ENCODE measurements at regions not wholly inside any gene's neighbourhood (a gene's known extent, or its start where the extent isn't known, plus 50 kb on each side); places are given as distances from the start of the nearest gene placed in this dataset.

- TF ChIP-seq CTCF (IDR thresholded peaks at IDR 0.05 in 2 of 3, conservative IDR thresholded peaks at IDR 0.05 in 1 of 3; ENCODE audit: control insufficient read depth in 2 of 3, extremely low read depth in 1 of 3, insufficient read depth in 1 of 3, low read depth in 3 of 3, low read length in 3 of 3) (no peak), ZNF207 (IDR thresholded peaks at IDR 0.05; ENCODE audit: borderline replicate concordance) (no peak), IKZF2 (IDR thresholded peaks at IDR 0.05) (no peak), IRF5 (IDR thresholded peaks at IDR 0.05; ENCODE audit: borderline replicate concordance) (no peak), CHD1 (IDR thresholded peaks at IDR 0.05; ENCODE audit: low read depth, low read length) (no peak), RELA (IDR thresholded peaks at IDR 0.05; ENCODE audit: borderline replicate concordance, partially characterized antibody) (no peak)
Measured at GRCh38 chr19:7400815-7401214, 52.1 kb downstream of the ARHGEF18 start (continued).

GRCh38 chr19:7401694-7402093, 53.0 kb downstream of the ARHGEF18 start:
- Histone ChIP-seq H2AFZ (ENCODE audit: control insufficient read depth, low read depth, low read length) (no peak overlapping the region), H3K4me2 (ENCODE audit: control insufficient read depth, insufficient read depth) (no peak overlapping the region), H4K20me1 (ENCODE audit: control insufficient read depth, insufficient read depth) (no peaks in the 10 kb centered on the region; the same call in 1 of the 2 replicates), H3K9ac (ENCODE audit: control insufficient read depth, insufficient read depth, low read length) (no peak overlapping the region), H3K4me3 (no peak overlapping the region), H3K27ac (ENCODE audit: control insufficient read depth, insufficient read depth) (no peak overlapping the region), H3K27me3 (replicated peaks in 1 of 2; ENCODE audit: control insufficient read depth in 2 of 2, insufficient read depth in 2 of 2, low read length in 1 of 2) (no peaks in the 10 kb centered on the region), H3K79me2 (ENCODE audit: control insufficient read depth, insufficient read depth, low read length) (peaks cover 69% of the 10 kb centered on the region), H3K4me1 (ENCODE audit: control insufficient read depth, insufficient read depth, low read length) (peaks cover 10% of the 10 kb centered on the region), H3K36me3 (ENCODE audit: control insufficient read depth in 2 of 2, insufficient read depth in 2 of 2, low read length in 1 of 2) (peaks cover 2 to 16% of the 10 kb centered on the region in 2 experiments), H3K9me3 (replicated peaks; ENCODE audit: control insufficient read depth, insufficient read depth, low read length) (peaks cover 2% of the 10 kb centered on the region; the same call in 2 of the 3 replicates)
- DNase-seq (ENCODE audit: low read depth, low spot score), result no peak
- in situ Hi-C loops (cut with MboI) (no loop called here), intact Hi-C loops (cut with micrococcal nuclease; ENCODE audit: unreplicated experiment) (no loop called here)
- POLR2A ChIA-PET, result interaction anchor here (0.6 kb wide), 1 partner anchor 175 kb away, joined by 5 read pairs; no protein-coding TSS in a partner anchor
- 96% methylated on average over 3 of the region's 3 CpGs for WGBS (ENCODE audit: insufficient coverage, insufficient replicate concordance, low lambda C conversion rate, missing lambda C conversion rate)
- BruUV-seq (replicated peaks), result no TSS peak
- RAD21 ChIA-PET (ENCODE audit: unreplicated experiment), result no interaction called here
- TF ChIP-seq CREB1 (IDR thresholded peaks at IDR 0.05; ENCODE audit: low read depth) (no peak), ZBTB40 (IDR thresholded peaks at IDR 0.05; ENCODE audit: borderline replicate concordance) (no peak), CEBPB (IDR thresholded peaks at IDR 0.05; ENCODE audit: borderline replicate concordance in 1 of 2, low read depth in 2 of 2, low read length in 2 of 2) (no peak), HSF1 (IDR thresholded peaks at IDR 0.05; ENCODE audit: low read depth, low read length) (no peak), BACH1 (IDR thresholded peaks at IDR 0.05; ENCODE audit: borderline replicate concordance) (no peak)
- no peak for FAIRE-seq
- CTCF ChIA-PET, result interaction anchor here (1.0 kb wide), 1 partner anchor 22 kb away, joined by 3 read pairs; no protein-coding TSS in a partner anchor
- ATAC-seq, result no peak
- SMC1A ChIA-PET (ENCODE audit: uncharacterized antibody, unreplicated experiment), result no interaction called here
